SK-N-SH (cell line): ENCODE measurements at regions not wholly inside any gene's neighbourhood (a gene's known extent, or its start where the extent isn't known, plus 50 kb on each side); places are given as distances from the start of the nearest gene placed in this dataset.

Experiments
- CTCF ChIA-PET: fragments of 300-600, 350-600 bp; formaldehyde crosslinking; extraction: SDS; loops from one replicate; lab custom pipeline; 2021; lab: Yijun Ruan, JAX
- POLR2A ChIA-PET: fragments of 350-600 bp; sonication (Branson Sonifier 250); formaldehyde crosslinking; extraction: SDS; loops from one replicate; lab custom pipeline; 2020; ENCODE audit warnings: antibody characterized with exemption, inconsistent platforms; lab: Yijun Ruan, JAX
- DNase-seq: peaks from one replicate; pipeline ENCODE4 v3.0.0; 2012
- H2AFZ ChIP-seq: fragments of 200-600 bp; sonication (generic); 2 replicates; pipeline ENCODE4 v1.8.1; 2016; ENCODE audit warnings: antibody characterized with exemption, mild to moderate bottlenecking, low read depth
- H3F3A ChIP-seq: fragments of 200-600 bp; sonication (generic); replicated peaks from 2 replicates; pipeline ENCODE3; 2016; ENCODE audit warnings: antibody characterized with exemption, mild to moderate bottlenecking; ENCODE audit not compliant: insufficient read depth
- H3K27ac ChIP-seq, 2 experiments: fragments of 200-500 bp in 1 of 2; fragments of 200-600 bp in 1 of 2; sonication (Bioruptor generic) in 1 of 2; sonication (generic), shearing (Covaris generic) in 1 of 2; 2 replicates each; pipeline versions ENCODE4 v1.5.1 to v1.6.1; 2014 to 2016; ENCODE audit warnings: low read depth in 2 of 2, inconsistent platforms in 1 of 2, low read length in 1 of 2, mild to moderate bottlenecking in 1 of 2, mixed read lengths in 1 of 2
- H3K27me3 ChIP-seq: fragments of 200-600 bp; sonication (generic), shearing (Covaris generic); 2 replicates; pipeline ENCODE4 v1.6.1; 2016; ENCODE audit warnings: mixed run types; ENCODE audit not compliant: insufficient read depth
- H3K36me3 ChIP-seq, 2 experiments: fragments of 200-500 bp in 1 of 2; fragments of 200-600 bp in 1 of 2; sonication (Bioruptor generic) in 1 of 2; sonication (generic) in 1 of 2; replicated peaks in 1 of 2; 2 replicates each; pipeline versions ENCODE3 to v1.5.1; 2014 to 2016; ENCODE audit warnings: low read length in 1 of 2, mild to moderate bottlenecking in 1 of 2; ENCODE audit not compliant: insufficient read depth in 2 of 2, control insufficient read depth in 1 of 2
- H3K4me1 ChIP-seq, 2 experiments: fragments of 200-500 bp in 1 of 2; fragments of 200-600 bp in 1 of 2; sonication (Bioruptor generic) in 1 of 2; sonication (generic), shearing (Covaris generic) in 1 of 2; 2 replicates each; pipeline versions ENCODE4 v1.5.1 to v1.6.1; 2014 to 2016; ENCODE audit warnings: low read depth in 1 of 2, low read length in 1 of 2, mixed run types in 1 of 2; ENCODE audit not compliant: insufficient read depth in 2 of 2, control insufficient read depth in 1 of 2
- H3K4me2 ChIP-seq: fragments of 200-600 bp; sonication (generic), shearing (Covaris generic); 2 replicates; pipeline ENCODE4 v1.6.1; 2017; ENCODE audit warnings: mixed run types
- H3K4me3 ChIP-seq, 2 experiments: fragments of 200-500 bp in 1 of 2; fragments of 200-600 bp in 1 of 2; sonication (Bioruptor generic) in 1 of 2; sonication (generic), shearing (Covaris generic) in 1 of 2; 2 replicates each; pipeline versions ENCODE4 v1.5.1 to v1.8.1; 2014 to 2016; ENCODE audit warnings: low read depth in 2 of 2, inconsistent platforms in 1 of 2, low read length in 1 of 2, mild to moderate bottlenecking in 1 of 2, mixed read lengths in 1 of 2, moderate library complexity in 1 of 2
- H3K79me2 ChIP-seq: fragments of 200-600 bp; sonication (generic); 2 replicates; pipeline ENCODE4 v1.8.1; 2017; ENCODE audit warnings: mild to moderate bottlenecking; ENCODE audit not compliant: insufficient read depth
- H3K9ac ChIP-seq: fragments of 200-600 bp; sonication (generic); 2 replicates; pipeline ENCODE4 v1.6.1; 2017; ENCODE audit warnings: mixed run types
- H3K9me2 ChIP-seq: fragments of 200-600 bp; sonication (generic); 2 replicates; pipeline ENCODE4 v1.6.1; 2017; ENCODE audit warnings: mixed run types
- H3K9me3 ChIP-seq: fragments of 200-600 bp; sonication (generic); 2 replicates; pipeline ENCODE4 v1.6.1; 2017; ENCODE audit warnings: mixed run types, mild to moderate bottlenecking, moderate library complexity
- H4K20me1 ChIP-seq: fragments of 200-600 bp; sonication (generic); 2 replicates; pipeline ENCODE4 v1.6.1; 2017; ENCODE audit warnings: mild to moderate bottlenecking, mixed run types; ENCODE audit not compliant: insufficient read depth
- EP300 ChIP-seq, 2 experiments: IDR thresholded peaks; 2 replicates each; pipeline versions ENCODE4 v1.4.0 to v1.6.1; 2012; ENCODE audit warnings: borderline replicate concordance in 1 of 2, low read depth in 1 of 2, low read length in 1 of 2
- FOXM1 ChIP-seq: IDR thresholded peaks from 2 replicates; pipeline ENCODE4 v1.4.0; 2012; ENCODE audit warnings: low read depth, mild to moderate bottlenecking
- GATA2 ChIP-seq: sonication (generic); formaldehyde crosslinking; IDR thresholded peaks from 2 replicates; pipeline ENCODE4 v1.5.0; 2020; ENCODE audit warnings: mild to moderate bottlenecking, missing genetic modification reagents
- MEF2A ChIP-seq: IDR thresholded peaks from 2 replicates; pipeline ENCODE4 v1.4.0; 2012; ENCODE audit warnings: low read depth, borderline replicate concordance
- NFIC ChIP-seq: IDR thresholded peaks from 2 replicates; pipeline ENCODE4 v1.4.0; 2012; ENCODE audit warnings: borderline replicate concordance
- RFX5 ChIP-seq: IDR thresholded peaks from 2 replicates; pipeline ENCODE4 v1.6.1; 2012; ENCODE audit warnings: mild to moderate bottlenecking, improper control_type of control experiment, low read length
- SMC3 ChIP-seq: IDR thresholded peaks from 2 replicates; pipeline ENCODE4 v1.6.1; 2012; ENCODE audit warnings: low read depth, low read length, improper control_type of control experiment
- TCF12 ChIP-seq: IDR thresholded peaks from 2 replicates; pipeline ENCODE4 v1.4.0; 2012
- WGBS: methylation state at CpG from one replicate; pipeline ENCODE4 v1.1.6; 2017; ENCODE audit warnings: low lambda C conversion rate; 5-methylcytosine and 5-hydroxymethylcytosine counted together
- TF ChIP-seq, protein P1 (sequence below): IDR thresholded peaks from 2 replicates; pipeline ENCODE4; 2012
- TF ChIP-seq, protein P2 (sequence below): fragments of 150-350 bp; IDR thresholded peaks from 2 replicates; pipeline ENCODE4 v1.6.1; 2017; ENCODE audit warnings: antibody characterized with exemption, low read length, low read depth, borderline replicate concordance

DNA sequence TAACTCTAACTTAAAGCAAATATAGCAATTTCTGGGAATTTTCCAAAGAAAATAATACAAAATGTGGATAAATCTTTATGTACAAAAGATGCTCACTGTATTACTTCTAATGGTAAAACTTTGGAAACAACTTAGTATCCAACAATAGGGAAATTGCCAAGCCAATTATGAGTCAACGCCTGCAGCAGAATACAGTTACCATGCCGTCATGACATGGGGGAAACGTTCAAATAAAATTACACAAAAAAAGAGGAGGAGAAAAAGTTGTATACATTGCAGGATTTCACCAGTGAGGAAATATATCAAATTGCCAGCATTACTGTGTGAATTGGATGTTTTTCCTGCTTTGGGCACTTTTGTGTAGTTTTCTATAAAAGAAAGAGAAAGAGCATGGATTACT is 469.6 kb downstream of the SOX9 start:
- Histone ChIP-seq H3K27me3 (no peaks in the 10 kb centered on the region), H3K4me2 (peak overlapping the region; percentile 94)
- peak; percentile 9; the same call in 1 of the 2 replicates for TF ChIP-seq NFIC
- no peak for TF ChIP-seq FOXM1
- TF ChIP-seq, all 33 proteins: peak for 1
- Histone ChIP-seq H2AFZ (no peak overlapping the region), H3K27ac (peak overlapping the region in 1 of 2 experiments; percentile 66; a peak in 1 of 4 replicates), H3K79me2 (peaks cover 62% of the 10 kb centered on the region), H3K9me3 (no peaks in the 10 kb centered on the region), H3K36me3 (no peaks in the 10 kb centered on the region), H3K4me3 (peak overlapping the region in 1 of 2 experiments; percentile 85; a peak in 2 of 4 replicates), H3K9me2 (no peaks in the 10 kb centered on the region), H3K9ac (peak overlapping the region; percentile 79; the same call in 1 of the 2 replicates), H3F3A (peaks cover 6% of the 10 kb centered on the region), H3K4me1 (peaks cover 4 to 14% of the 10 kb centered on the region in 2 experiments; a peak in 1 of 4 replicates), H4K20me1 (peaks cover 7% of the 10 kb centered on the region)
- ChIA-PET CTCF (interaction anchor here (3.0 kb wide), 1 partner anchor 32 kb away, joined by 39 read pairs; no protein-coding TSS in a partner anchor), POLR2A (no interaction called here)
- no peak for DNase-seq
- 36% methylated on average over 3 of the region's 3 CpGs for WGBS

DNA sequence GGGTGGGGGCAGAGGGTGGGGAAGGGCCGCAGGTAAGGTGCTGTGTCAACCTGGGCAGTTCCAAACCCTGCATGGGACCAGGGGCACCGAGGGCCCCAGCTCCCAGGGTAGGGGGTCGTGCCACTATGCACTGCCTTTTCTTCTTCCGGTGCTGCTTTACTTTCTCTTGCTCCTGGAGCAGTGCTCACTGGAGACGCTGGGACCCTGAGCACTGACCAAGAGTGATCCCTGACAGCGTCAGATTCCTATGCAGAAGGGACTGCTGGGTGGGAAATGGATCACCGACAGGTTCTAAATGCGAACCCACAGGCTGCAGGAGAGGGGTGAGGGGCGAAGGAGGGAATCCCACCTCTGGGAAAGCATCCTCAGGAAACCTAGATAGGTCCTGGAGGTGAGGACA is 470.1 kb downstream of the SOX9 start:
- Histone ChIP-seq H3K9me2 (no peaks in the 10 kb centered on the region), H3K4me1 (peaks cover 4 to 14% of the 10 kb centered on the region in 2 experiments; a peak in 1 of 4 replicates), H3K4me2 (peak overlapping the region; percentile 94), H4K20me1 (peaks cover 7% of the 10 kb centered on the region), H3K27ac (peak overlapping the region in 1 of 2 experiments; percentile 66; a peak in 1 of 4 replicates), H3K9me3 (no peaks in the 10 kb centered on the region), H3K9ac (peak overlapping the region; percentile 79; the same call in 1 of the 2 replicates), H2AFZ (peak overlapping the region; percentile 71; the same call in 1 of the 2 replicates), H3K36me3 (no peaks in the 10 kb centered on the region), H3F3A (peaks cover 6% of the 10 kb centered on the region), H3K27me3 (no peaks in the 10 kb centered on the region), H3K79me2 (peaks cover 57% of the 10 kb centered on the region), H3K4me3 (peak overlapping the region; percentile 67 to 85; a peak in 3 of 4 replicates)
- ChIA-PET POLR2A (no interaction called here), CTCF (interaction anchor here (1.1 to 3.0 kb wide), 5 partner anchors 10 to 599 kb away, joined by 4 to 39 read pairs (median 6); no protein-coding TSS in a partner anchor)
- DNase-seq: no peak
- TF ChIP-seq, protein P1, sequence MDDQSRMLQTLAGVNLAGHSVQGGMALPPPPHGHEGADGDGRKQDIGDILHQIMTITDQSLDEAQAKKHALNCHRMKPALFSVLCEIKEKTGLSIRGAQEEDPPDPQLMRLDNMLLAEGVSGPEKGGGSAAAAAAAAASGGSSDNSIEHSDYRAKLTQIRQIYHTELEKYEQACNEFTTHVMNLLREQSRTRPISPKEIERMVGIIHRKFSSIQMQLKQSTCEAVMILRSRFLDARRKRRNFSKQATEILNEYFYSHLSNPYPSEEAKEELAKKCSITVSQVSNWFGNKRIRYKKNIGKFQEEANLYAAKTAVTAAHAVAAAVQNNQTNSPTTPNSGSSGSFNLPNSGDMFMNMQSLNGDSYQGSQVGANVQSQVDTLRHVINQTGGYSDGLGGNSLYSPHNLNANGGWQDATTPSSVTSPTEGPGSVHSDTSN: no peak
- no peak for TF ChIP-seq SMC3
- no peak for TF ChIP-seq TCF12
- TF ChIP-seq GATA2: no peak
- TF ChIP-seq, protein P2, sequence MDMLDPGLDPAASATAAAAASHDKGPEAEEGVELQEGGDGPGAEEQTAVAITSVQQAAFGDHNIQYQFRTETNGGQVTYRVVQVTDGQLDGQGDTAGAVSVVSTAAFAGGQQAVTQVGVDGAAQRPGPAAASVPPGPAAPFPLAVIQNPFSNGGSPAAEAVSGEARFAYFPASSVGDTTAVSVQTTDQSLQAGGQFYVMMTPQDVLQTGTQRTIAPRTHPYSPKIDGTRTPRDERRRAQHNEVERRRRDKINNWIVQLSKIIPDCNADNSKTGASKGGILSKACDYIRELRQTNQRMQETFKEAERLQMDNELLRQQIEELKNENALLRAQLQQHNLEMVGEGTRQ: no peak
- TF ChIP-seq RFX5: no peak
- no peak for TF ChIP-seq MEF2A
- no peak for TF ChIP-seq EP300 (IDR thresholded peaks at IDR 0.05; ENCODE audit: borderline replicate concordance in 1 of 2, low read depth in 1 of 2, low read length in 1 of 2)
- WGBS: 61% methylated on average over 9 of the region's 9 CpGs
